Mononuclear cell (primary cell): ENCODE measurements at regions not wholly inside any gene's neighbourhood (a gene's known extent, or its start where the extent isn't known, plus 50 kb on each side); places are given as distances from the start of the nearest gene placed in this dataset.

Experiments
- H3K27me3 ChIP-seq: 2 replicates; pipeline ENCODE4 v1.6.0; 2011; ENCODE audit warnings: low read length, control low read depth; ENCODE audit not compliant: insufficient read depth
- H3K4me1 ChIP-seq: 2 replicates; pipeline ENCODE4 v1.5.1; 2011; ENCODE audit warnings: mild to moderate bottlenecking, low read length, control low read depth; ENCODE audit not compliant: insufficient read depth
- H3K4me3 ChIP-seq: 2 replicates; pipeline ENCODE4 v1.5.1; 2011; ENCODE audit warnings: mild to moderate bottlenecking, low read length, moderate library complexity
- H3K9me3 ChIP-seq: 2 replicates; pipeline ENCODE4 v1.5.1; 2011; ENCODE audit warnings: low read depth, mild to moderate bottlenecking, control low read depth, low read length

- no peaks in the 10 kb centered on the region for H3K27me3 ChIP-seq
- H3K9me3 ChIP-seq, result no peaks in the 10 kb centered on the region
- H3K4me3 ChIP-seq, result no peak overlapping the region
- H3K4me1 ChIP-seq, result no peaks in the 10 kb centered on the region
Observed at GRCh38 chr6:144809120-144809519, 524.0 kb downstream of the UTRN start.

DNA sequence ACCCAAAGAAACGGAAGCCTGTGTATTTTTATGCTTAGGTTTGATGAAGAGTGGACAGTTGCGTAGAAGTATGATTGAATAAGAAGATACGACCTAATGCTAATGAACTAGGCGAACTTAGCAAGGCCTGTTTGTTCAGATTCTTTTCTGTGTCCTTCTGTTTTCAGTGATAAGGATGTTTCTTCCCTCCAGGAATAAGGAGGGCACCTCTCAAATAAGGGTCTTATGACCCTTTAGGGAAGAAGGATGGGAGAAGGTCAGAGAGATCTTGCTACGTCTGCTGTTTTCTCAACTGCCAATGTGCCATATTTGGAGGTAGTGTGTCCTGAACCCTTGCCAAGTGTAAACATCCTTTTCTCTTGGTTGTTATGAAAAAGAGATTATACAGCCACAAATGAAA lies 524.8 kb downstream of the UTRN start:
- H3K4me3 ChIP-seq, result no peak overlapping the region
- H3K4me1 ChIP-seq, result no peaks in the 10 kb centered on the region
- no peaks in the 10 kb centered on the region for H3K9me3 ChIP-seq
- H3K27me3 ChIP-seq, result no peaks in the 10 kb centered on the region

GRCh38 chr6:144811140-144811539 lies 526.0 kb downstream of the UTRN start:
- H3K4me1 ChIP-seq, result no peaks in the 10 kb centered on the region
- no peaks in the 10 kb centered on the region for H3K27me3 ChIP-seq
- H3K9me3 ChIP-seq, result no peaks in the 10 kb centered on the region
- no peak overlapping the region for H3K4me3 ChIP-seq

DNA sequence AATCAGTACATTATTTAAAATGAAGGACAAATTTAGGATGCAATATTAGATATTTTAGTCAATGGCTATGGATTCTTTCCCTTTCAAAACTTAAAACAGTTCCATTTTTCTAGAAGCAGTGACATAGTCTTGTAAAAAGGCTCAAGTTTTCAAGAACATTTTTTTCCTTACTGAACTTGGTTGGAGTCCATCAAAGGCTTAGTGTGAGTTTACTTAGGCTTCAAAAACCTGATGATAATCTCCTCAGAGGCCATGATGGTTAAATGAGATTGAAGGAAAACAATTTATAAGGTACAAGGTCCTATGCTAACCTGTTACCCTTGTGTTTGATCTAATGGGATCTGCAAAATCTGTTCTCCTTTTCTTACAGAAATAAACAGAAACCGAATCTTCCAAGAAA lies 531.8 kb downstream of the UTRN start:
- H3K4me1 ChIP-seq, result no peaks in the 10 kb centered on the region
- no peaks in the 10 kb centered on the region for H3K9me3 ChIP-seq
- H3K27me3 ChIP-seq, result no peaks in the 10 kb centered on the region
- H3K4me3 ChIP-seq, result no peak overlapping the region

DNA sequence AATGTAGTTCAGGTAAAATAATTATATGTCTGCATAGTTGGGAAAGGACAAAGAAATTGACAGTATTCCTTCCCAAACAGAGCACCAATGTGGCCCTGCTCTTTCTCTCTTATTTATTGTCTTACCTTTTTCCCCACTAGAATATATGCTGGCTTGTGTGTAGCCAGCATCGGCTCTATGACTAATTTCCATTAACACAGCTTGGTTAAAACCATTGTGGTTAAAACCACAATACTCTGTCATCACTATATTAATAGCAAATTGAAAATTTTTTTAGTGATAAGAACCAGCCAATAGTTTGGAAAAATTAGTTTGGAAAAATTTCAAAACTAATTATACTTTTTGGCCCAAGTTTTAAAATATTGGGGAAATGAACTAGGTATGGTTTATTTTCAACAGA lies 535.1 kb downstream of the UTRN start:
- no peak overlapping the region for H3K4me3 ChIP-seq

DNA sequence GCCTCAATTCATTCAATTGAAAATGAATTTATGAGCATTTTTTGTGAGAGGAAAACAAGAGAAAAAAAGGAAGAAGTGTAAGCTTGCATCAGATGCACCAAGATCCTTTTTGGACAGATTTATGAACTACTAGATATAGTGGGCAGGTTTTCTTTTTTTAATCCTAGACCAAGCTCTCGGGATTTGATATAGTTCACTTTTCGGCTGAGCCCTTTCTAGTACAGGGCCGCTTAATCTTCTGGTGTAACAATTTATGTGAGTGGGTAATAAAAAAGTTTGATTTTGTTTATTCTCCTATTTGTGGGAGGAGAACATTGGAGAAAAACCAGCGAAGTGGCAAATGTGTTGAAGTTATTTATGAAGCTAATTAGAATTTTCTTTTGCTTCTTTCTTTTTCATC lies 538.0 kb downstream of the UTRN start:
- Histone ChIP-seq H3K4me1 (no peaks in the 10 kb centered on the region), H3K4me3 (no peak overlapping the region), H3K9me3 (no peaks in the 10 kb centered on the region), H3K27me3 (no peaks in the 10 kb centered on the region)

More for the DNA sequence above, 535.1 kb downstream of the UTRN start:
- no peaks in the 10 kb centered on the region for H3K4me1 ChIP-seq
- no peaks in the 10 kb centered on the region for H3K27me3 ChIP-seq
- no peaks in the 10 kb centered on the region for H3K9me3 ChIP-seq

GRCh38 chr6:144824018-144824417 lies 538.9 kb downstream of the UTRN start:
- no peaks in the 10 kb centered on the region for H3K4me1 ChIP-seq
- H3K9me3 ChIP-seq, result no peaks in the 10 kb centered on the region
- no peaks in the 10 kb centered on the region for H3K27me3 ChIP-seq
- H3K4me3 ChIP-seq, result no peak overlapping the region

DNA sequence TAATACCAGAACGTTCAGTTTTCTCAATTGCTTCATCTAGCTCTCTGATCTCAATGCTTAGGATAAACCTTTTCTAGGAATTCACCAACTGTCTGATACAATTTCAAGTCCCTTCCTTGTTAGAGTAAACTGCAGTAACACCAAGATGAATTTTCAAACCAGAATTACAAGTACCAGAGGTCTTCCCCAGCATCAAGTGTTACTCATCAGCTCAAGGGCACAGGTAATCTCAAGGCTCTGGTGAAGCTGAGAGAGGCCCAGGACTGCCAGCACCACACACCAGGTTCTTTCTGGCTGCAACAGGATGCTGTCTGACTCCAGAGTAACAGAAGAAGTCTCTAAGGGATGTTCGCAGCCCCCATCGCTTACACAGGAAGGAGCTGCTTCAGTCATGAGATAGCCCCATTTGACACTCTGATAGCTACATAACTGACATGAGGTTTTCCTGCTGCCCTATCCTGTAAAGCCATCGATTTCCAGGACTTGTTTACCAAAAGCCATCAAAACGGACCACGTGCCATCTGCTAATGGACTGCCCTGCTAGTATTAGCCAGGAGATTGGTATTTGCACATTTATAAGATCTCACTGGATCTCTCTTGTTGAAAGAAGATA lies 549.4 kb downstream of the UTRN start:
- Histone ChIP-seq H3K4me1 (no peaks in the 10 kb centered on the region), H3K27me3 (no peaks in the 10 kb centered on the region), H3K4me3 (no peak overlapping the region), H3K9me3 (no peaks in the 10 kb centered on the region)

- H3K4me3 ChIP-seq, result no peak overlapping the region
- H3K4me1 ChIP-seq, result no peaks in the 10 kb centered on the region
- H3K9me3 ChIP-seq, result no peaks in the 10 kb centered on the region
- H3K27me3 ChIP-seq, result no peaks in the 10 kb centered on the region
Observed at GRCh38 chr6:144835322-144835973, 550.3 kb downstream of the UTRN start.

DNA sequence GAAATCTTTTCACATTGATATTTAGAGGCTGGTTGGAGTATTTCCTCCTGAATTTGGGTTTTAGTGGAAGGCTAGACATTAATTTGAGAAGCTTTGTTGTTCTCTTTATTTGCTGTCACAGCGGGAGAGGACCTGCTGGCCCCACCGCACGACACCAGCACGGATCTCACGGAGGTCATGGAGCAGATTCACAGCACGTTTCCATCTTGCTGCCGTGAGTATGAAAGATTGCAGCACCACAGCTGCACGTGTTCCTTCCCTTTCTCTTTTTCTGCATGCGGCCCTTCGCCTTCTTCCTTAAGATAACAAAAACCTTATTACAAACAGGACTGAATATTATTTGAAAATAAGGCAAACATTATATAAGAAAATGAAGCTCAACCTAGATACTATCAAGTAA lies 555.5 kb downstream of the UTRN start:
- no peaks in the 10 kb centered on the region for H3K4me1 ChIP-seq
- H3K27me3 ChIP-seq, result no peaks in the 10 kb centered on the region
- H3K4me3 ChIP-seq, result no peak overlapping the region
- no peaks in the 10 kb centered on the region for H3K9me3 ChIP-seq

- no peaks in the 10 kb centered on the region for H3K9me3 ChIP-seq
- H3K4me3 ChIP-seq, result no peak overlapping the region
- H3K4me1 ChIP-seq, result no peaks in the 10 kb centered on the region
- no peaks in the 10 kb centered on the region for H3K27me3 ChIP-seq
Observed at GRCh38 chr6:144843701-144844100, 558.6 kb downstream of the UTRN start.

DNA sequence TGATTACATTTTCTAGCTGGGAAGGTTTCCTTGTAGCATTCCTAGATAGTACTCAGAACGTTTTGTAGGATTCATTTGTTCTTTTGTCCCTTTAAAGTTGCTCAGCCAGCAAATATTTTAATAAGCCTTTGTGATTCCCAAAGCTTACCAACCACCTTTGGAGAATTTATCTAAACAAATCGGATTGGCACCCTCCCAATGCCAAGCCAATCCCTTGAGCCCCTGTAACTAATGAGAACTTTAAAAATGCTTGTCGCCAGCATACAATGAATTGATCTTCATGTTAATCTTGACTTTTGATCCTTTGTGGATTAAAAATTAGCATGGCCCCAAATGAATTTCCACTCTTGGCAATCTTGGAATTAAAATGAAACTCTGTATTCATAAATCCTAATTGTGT lies 559.5 kb downstream of the UTRN start:
- no peaks in the 10 kb centered on the region for H3K4me1 ChIP-seq
- no peak overlapping the region for H3K4me3 ChIP-seq
- H3K27me3 ChIP-seq, result no peaks in the 10 kb centered on the region
- no peaks in the 10 kb centered on the region for H3K9me3 ChIP-seq

DNA sequence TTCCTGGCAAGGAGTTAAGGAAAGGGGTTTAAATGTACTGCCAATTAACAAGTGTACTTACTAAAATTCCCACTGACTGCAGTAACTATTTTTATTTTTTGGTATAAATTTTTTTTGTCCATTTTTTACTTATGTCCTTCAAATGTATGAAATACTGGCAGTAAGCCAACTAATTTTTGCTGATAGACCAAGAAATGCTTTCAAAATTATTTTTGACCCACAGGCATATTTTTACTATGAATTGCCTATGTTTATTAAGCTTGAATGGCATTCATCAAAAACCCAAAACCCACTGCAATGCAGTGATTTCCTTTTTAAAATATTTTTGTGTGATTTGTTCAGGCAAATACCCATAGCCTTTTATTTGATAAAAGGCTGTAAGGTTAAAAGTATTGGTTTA lies 560.1 kb downstream of the UTRN start:
- no peaks in the 10 kb centered on the region for H3K27me3 ChIP-seq
- H3K9me3 ChIP-seq, result no peaks in the 10 kb centered on the region
- no peak overlapping the region for H3K4me3 ChIP-seq
- H3K4me1 ChIP-seq, result no peaks in the 10 kb centered on the region

- Histone ChIP-seq H3K9me3 (no peaks in the 10 kb centered on the region), H3K4me1 (no peaks in the 10 kb centered on the region), H3K27me3 (no peaks in the 10 kb centered on the region), H3K4me3 (no peak overlapping the region)
Observed at GRCh38 chr6:144847916-144848315, 562.8 kb downstream of the UTRN start.

- Histone ChIP-seq H3K27me3 (no peaks in the 10 kb centered on the region), H3K9me3 (no peaks in the 10 kb centered on the region), H3K4me3 (no peak overlapping the region), H3K4me1 (no peaks in the 10 kb centered on the region)
Observed at GRCh38 chr6:144849920-144850319, 564.8 kb downstream of the UTRN start.

GRCh38 chr6:144853603-144854002 lies 568.5 kb downstream of the UTRN start:
- H3K4me1 ChIP-seq, result peaks cover 3% of the 10 kb centered on the region
- H3K9me3 ChIP-seq, result no peaks in the 10 kb centered on the region
- H3K27me3 ChIP-seq, result no peaks in the 10 kb centered on the region
- H3K4me3 ChIP-seq, result no peak overlapping the region
